ENCODE measurements at regions not wholly inside any gene's neighbourhood (a gene's known extent, or its start where the extent isn't known, plus 50 kb on each side); places are given as distances from the start of the nearest gene placed in this dataset.

GRCh38 chr19:28881616-28882015, 331.3 kb downstream of the UQCRFS1 start:
- Histone ChIP-seq H3K27me3 (ENCODE audit: control insufficient read depth, insufficient read depth, low read length) (no peaks in the 10 kb centered on the region), H3K27ac (ENCODE audit: low read length) (no peak overlapping the region)
- no CpG with 5 or more reads among the region's 8 CpGs for WGBS (ENCODE audit: insufficient coverage, insufficient read length)

GRCh38 chr19:28880735-28881401, 332.1 kb downstream of the UQCRFS1 start:
- Histone ChIP-seq H3K27me3 (ENCODE audit: control insufficient read depth, insufficient read depth, low read length) (no peaks in the 10 kb centered on the region), H3K4me3 (ENCODE audit: low read length) (no peak overlapping the region), H3K36me3 (ENCODE audit: control insufficient read depth, insufficient read depth, low read length) (no peaks in the 10 kb centered on the region), H3K9me3 (ENCODE audit: control insufficient read depth, insufficient read depth, low read length) (no peaks in the 10 kb centered on the region), H3K27ac (ENCODE audit: low read length) (no peak overlapping the region), H3K4me1 (ENCODE audit: control insufficient read depth, insufficient read depth, low read length) (peaks cover 9% of the 10 kb centered on the region)
- no CpG with 5 or more reads among the region's 10 CpGs for WGBS (ENCODE audit: insufficient coverage, insufficient read length)
- peak; percentile 29 for DNase-seq (ENCODE audit: low read depth, low spot score)

More at GRCh38 chr19:28881616-28882015, 331.3 kb downstream of the UQCRFS1 start:
- Histone ChIP-seq H3K9me3 (ENCODE audit: control insufficient read depth, insufficient read depth, low read length) (no peaks in the 10 kb centered on the region), H3K4me1 (ENCODE audit: control insufficient read depth, insufficient read depth, low read length) (peaks cover 9% of the 10 kb centered on the region), H3K36me3 (ENCODE audit: control insufficient read depth, insufficient read depth, low read length) (no peaks in the 10 kb centered on the region), H3K4me3 (ENCODE audit: low read length) (no peak overlapping the region)
- DNase-seq (ENCODE audit: low read depth, low spot score), result no peak

GRCh38 chr19:28878862-28879566, 333.9 kb downstream of the UQCRFS1 start:
- H3K4me3 ChIP-seq (ENCODE audit: low read length), result no peak overlapping the region
- no peaks in the 10 kb centered on the region for H3K27me3 ChIP-seq (ENCODE audit: control insufficient read depth, insufficient read depth, low read length)
- WGBS (ENCODE audit: insufficient coverage, insufficient read length), result no CpG with 5 or more reads among the region's 11 CpGs
- peak; percentile 83 for DNase-seq (ENCODE audit: low read depth, low spot score)
- H3K36me3 ChIP-seq (ENCODE audit: control insufficient read depth, insufficient read depth, low read length), result no peaks in the 10 kb centered on the region
- H3K27ac ChIP-seq (ENCODE audit: low read length), result no peak overlapping the region
- H3K9me3 ChIP-seq (ENCODE audit: control insufficient read depth, insufficient read depth, low read length), result no peaks in the 10 kb centered on the region
- H3K4me1 ChIP-seq (ENCODE audit: control insufficient read depth, insufficient read depth, low read length), result peaks cover 7% of the 10 kb centered on the region; the same call in 1 of the 2 replicates

- H3K27me3 ChIP-seq (ENCODE audit: control insufficient read depth, insufficient read depth, low read length), result no peaks in the 10 kb centered on the region
- no peak overlapping the region for H3K27ac ChIP-seq (ENCODE audit: low read length)
- WGBS (ENCODE audit: insufficient coverage, insufficient read length), result no CpG with 5 or more reads among the region's 7 CpGs
- H3K4me1 ChIP-seq (ENCODE audit: control insufficient read depth, insufficient read depth, low read length), result no peaks in the 10 kb centered on the region
- no peaks in the 10 kb centered on the region for H3K36me3 ChIP-seq (ENCODE audit: control insufficient read depth, insufficient read depth, low read length)
- H3K4me3 ChIP-seq (ENCODE audit: low read length), result no peak overlapping the region
- no peaks in the 10 kb centered on the region for H3K9me3 ChIP-seq (ENCODE audit: control insufficient read depth, insufficient read depth, low read length)
- no peak for DNase-seq (ENCODE audit: low read depth, low spot score)
These were observed 336.3 kb downstream of the UQCRFS1 start for GRCh38 chr19:28876609-28877123.

GRCh38 chr19:28874742-28875141, 338.2 kb downstream of the UQCRFS1 start:
- WGBS (ENCODE audit: insufficient coverage, insufficient read length), result no CpG with 5 or more reads among the region's 9 CpGs
- Histone ChIP-seq H3K4me1 (ENCODE audit: control insufficient read depth, insufficient read depth, low read length) (no peaks in the 10 kb centered on the region), H3K27me3 (ENCODE audit: control insufficient read depth, insufficient read depth, low read length) (no peaks in the 10 kb centered on the region), H3K27ac (ENCODE audit: low read length) (no peak overlapping the region), H3K36me3 (ENCODE audit: control insufficient read depth, insufficient read depth, low read length) (no peaks in the 10 kb centered on the region), H3K9me3 (ENCODE audit: control insufficient read depth, insufficient read depth, low read length) (no peaks in the 10 kb centered on the region), H3K4me3 (ENCODE audit: low read length) (no peak overlapping the region)
- no peak for DNase-seq (ENCODE audit: low read depth, low spot score)

- Histone ChIP-seq H3K9me3 (ENCODE audit: control insufficient read depth, insufficient read depth, low read length) (no peaks in the 10 kb centered on the region), H3K36me3 (ENCODE audit: control insufficient read depth, insufficient read depth, low read length) (no peaks in the 10 kb centered on the region), H3K27me3 (ENCODE audit: control insufficient read depth, insufficient read depth, low read length) (no peaks in the 10 kb centered on the region), H3K27ac (ENCODE audit: low read length) (no peak overlapping the region), H3K4me3 (ENCODE audit: low read length) (no peak overlapping the region), H3K4me1 (ENCODE audit: control insufficient read depth, insufficient read depth, low read length) (no peaks in the 10 kb centered on the region)
- no CpG with 5 or more reads among the region's 2 CpGs for WGBS (ENCODE audit: insufficient coverage, insufficient read length)
- no peak for DNase-seq (ENCODE audit: low read depth, low spot score)
These were observed 339.6 kb downstream of the UQCRFS1 start for GRCh38 chr19:28873301-28873700.

GRCh38 chr19:28871099-28871725, 341.7 kb downstream of the UQCRFS1 start:
- DNase-seq (ENCODE audit: low read depth, low spot score), result no peak
- Histone ChIP-seq H3K4me1 (ENCODE audit: control insufficient read depth, insufficient read depth, low read length) (no peaks in the 10 kb centered on the region), H3K9me3 (ENCODE audit: control insufficient read depth, insufficient read depth, low read length) (no peaks in the 10 kb centered on the region), H3K27ac (ENCODE audit: low read length) (no peak overlapping the region), H3K4me3 (ENCODE audit: low read length) (no peak overlapping the region), H3K36me3 (ENCODE audit: control insufficient read depth, insufficient read depth, low read length) (no peaks in the 10 kb centered on the region), H3K27me3 (ENCODE audit: control insufficient read depth, insufficient read depth, low read length) (no peaks in the 10 kb centered on the region)
- WGBS (ENCODE audit: insufficient coverage, insufficient read length), result no CpG with 5 or more reads among the region's 12 CpGs

- Histone ChIP-seq H3K27ac (ENCODE audit: low read length) (no peak overlapping the region), H3K4me1 (ENCODE audit: control insufficient read depth, insufficient read depth, low read length) (no peaks in the 10 kb centered on the region), H3K4me3 (ENCODE audit: low read length) (no peak overlapping the region), H3K9me3 (ENCODE audit: control insufficient read depth, insufficient read depth, low read length) (no peaks in the 10 kb centered on the region), H3K27me3 (ENCODE audit: control insufficient read depth, insufficient read depth, low read length) (no peaks in the 10 kb centered on the region), H3K36me3 (ENCODE audit: control insufficient read depth, insufficient read depth, low read length) (no peaks in the 10 kb centered on the region)
- WGBS (ENCODE audit: insufficient coverage, insufficient read length), result no CpG with 5 or more reads among the region's 5 CpGs
- no peak for DNase-seq (ENCODE audit: low read depth, low spot score)
These were observed 343.5 kb downstream of the UQCRFS1 start for GRCh38 chr19:28869459-28869858.

GRCh38 chr19:28868836-28869235, 344.1 kb downstream of the UQCRFS1 start:
- no peaks in the 10 kb centered on the region for H3K4me1 ChIP-seq (ENCODE audit: control insufficient read depth, insufficient read depth, low read length)
- H3K9me3 ChIP-seq (ENCODE audit: control insufficient read depth, insufficient read depth, low read length), result no peaks in the 10 kb centered on the region
- no peaks in the 10 kb centered on the region for H3K36me3 ChIP-seq (ENCODE audit: control insufficient read depth, insufficient read depth, low read length)
- no peak overlapping the region for H3K27ac ChIP-seq (ENCODE audit: low read length)
- no CpG with 5 or more reads among the region's 9 CpGs for WGBS (ENCODE audit: insufficient coverage, insufficient read length)
- no peaks in the 10 kb centered on the region for H3K27me3 ChIP-seq (ENCODE audit: control insufficient read depth, insufficient read depth, low read length)
- H3K4me3 ChIP-seq (ENCODE audit: low read length), result no peak overlapping the region
- DNase-seq (ENCODE audit: low read depth, low spot score), result no peak

- DNase-seq (ENCODE audit: low read depth, low spot score), result no peak
- Histone ChIP-seq H3K27ac (ENCODE audit: low read length) (no peak overlapping the region), H3K4me1 (ENCODE audit: control insufficient read depth, insufficient read depth, low read length) (no peaks in the 10 kb centered on the region), H3K4me3 (ENCODE audit: low read length) (no peak overlapping the region), H3K36me3 (ENCODE audit: control insufficient read depth, insufficient read depth, low read length) (no peaks in the 10 kb centered on the region), H3K27me3 (ENCODE audit: control insufficient read depth, insufficient read depth, low read length) (no peaks in the 10 kb centered on the region), H3K9me3 (ENCODE audit: control insufficient read depth, insufficient read depth, low read length) (no peaks in the 10 kb centered on the region)
- WGBS (ENCODE audit: insufficient coverage, insufficient read length), result no CpG with 5 or more reads among the region's 4 CpGs
These were observed 345.0 kb downstream of the UQCRFS1 start for GRCh38 chr19:28867978-28868377.

All from iPS DF 6.9 (cell line).